Choroid plexus epithelial cell (primary cell): ENCODE measurements at regions not wholly inside any gene's neighbourhood (a gene's known extent, or its start where the extent isn't known, plus 50 kb on each side); places are given as distances from the start of the nearest gene placed in this dataset.

ENCODE experiments used
- DNase-seq: peaks from one replicate; pipeline ENCODE4 v3.0.0-alpha.2; 2010; ENCODE audit warnings: low read depth
- H3K4me3 ChIP-seq: 2 replicates; pipeline ENCODE4 v1.5.1; 2011; ENCODE audit warnings: low read depth, mild to moderate bottlenecking, control low read depth, low read length, moderate library complexity
- CTCF ChIP-seq: conservative IDR thresholded peaks from 2 replicates; pipeline ENCODE4 v1.5.1; 2011; ENCODE audit warnings: low read depth, mild to moderate bottlenecking, control low read depth, inconsistent platforms, low read length, moderate library complexity

GRCh38 chr10:90443342-90443741 lies 414.5 kb downstream of the HTR7 start:
- DNase-seq = no peak
- no peak overlapping the region for H3K4me3 ChIP-seq
- TF ChIP-seq CTCF = no peak

- no peak for TF ChIP-seq CTCF
- no peak overlapping the region for H3K4me3 ChIP-seq
- peak; percentile 46 for DNase-seq
These were observed 410.0 kb downstream of the HTR7 start for GRCh38 chr10:90447831-90448230.

GRCh38 chr10:90450797-90451196 lies 407.0 kb downstream of the HTR7 start:
- no peak for TF ChIP-seq CTCF
- no peak for DNase-seq
- H3K4me3 ChIP-seq = no peak overlapping the region

- no peak for TF ChIP-seq CTCF
- H3K4me3 ChIP-seq = no peak overlapping the region
- peak; percentile 36 for DNase-seq
These were observed 406.6 kb downstream of the HTR7 start for GRCh38 chr10:90451283-90451682.

- TF ChIP-seq CTCF = no peak
- DNase-seq = no peak
These were observed 399.8 kb downstream of the HTR7 start for GRCh38 chr10:90458054-90458453.

DNA sequence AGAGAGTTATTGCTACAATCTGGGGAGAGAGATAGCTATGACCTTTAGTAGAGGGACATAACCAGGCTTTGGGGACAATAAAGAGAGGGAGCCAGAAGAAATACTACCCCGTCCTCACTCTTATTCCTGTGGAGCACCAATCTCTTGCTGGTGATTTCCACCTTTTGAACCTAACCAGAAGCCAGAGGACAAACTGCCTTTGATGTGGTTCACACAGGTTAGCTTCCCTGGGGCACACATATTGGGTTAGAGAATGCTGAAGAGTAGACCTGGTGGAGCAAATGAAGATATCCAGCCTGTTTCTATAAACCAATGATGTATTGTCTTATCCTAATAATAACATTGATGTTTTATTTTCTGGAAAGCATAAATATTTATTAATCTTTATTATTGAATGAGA lies 399.3 kb downstream of the HTR7 start:
- no peak for DNase-seq
- no peak overlapping the region for H3K4me3 ChIP-seq
- TF ChIP-seq CTCF = no peak

More at GRCh38 chr10:90458054-90458453, 399.8 kb downstream of the HTR7 start:
- H3K4me3 ChIP-seq = no peak overlapping the region

- DNase-seq = no peak
- TF ChIP-seq CTCF = no peak
- no peak overlapping the region for H3K4me3 ChIP-seq
These were observed 396.2 kb downstream of the HTR7 start for GRCh38 chr10:90461437-90462155.
